BLaER1 treated with 17β-estradiol and CSF1 and Interleukin-3, amounts not matched to agents 10 nM and 100 nM (cell line): ENCODE measurements at regions not wholly inside any gene's neighbourhood (a gene's known extent, or its start where the extent isn't known, plus 50 kb on each side); places are given as distances from the start of the nearest gene placed in this dataset.

ENCODE experiments used
- H3K27ac ChIP-seq, 11 experiments: shearing (Covaris generic); formaldehyde crosslinking; 2 replicates each; pipeline ENCODE4 v1.8.1; 2022
- H3K27me3 ChIP-seq, 11 experiments: shearing (Covaris generic); formaldehyde crosslinking; 2 replicates each; pipeline ENCODE4 v1.8.1; 2022
- H3K36me3 ChIP-seq, 11 experiments: shearing (Covaris generic); formaldehyde crosslinking; 2 replicates each; pipeline ENCODE4 v1.8.1; 2022
- H3K4me1 ChIP-seq, 10 experiments: shearing (Covaris generic); formaldehyde crosslinking; 2 replicates each; pipeline ENCODE4 v1.8.1; 2022
- H3K4me2 ChIP-seq, 11 experiments: shearing (Covaris generic); formaldehyde crosslinking; 2 replicates each; pipeline ENCODE4 v1.8.1; 2022
- H3K4me3 ChIP-seq, 10 experiments: shearing (Covaris generic); formaldehyde crosslinking; 2 replicates each; pipeline ENCODE4 v1.8.1; 2022
- H3K9ac ChIP-seq, 11 experiments: shearing (Covaris generic); formaldehyde crosslinking; 2 replicates each; pipeline ENCODE4 v1.8.1; 2022
- H3K9me3 ChIP-seq, 11 experiments: shearing (Covaris generic); formaldehyde crosslinking; replicated peaks in 1 of 11; 2 replicates each; pipeline ENCODE4 v1.8.1; 2022
- H4K20me1 ChIP-seq, 11 experiments: shearing (Covaris generic); formaldehyde crosslinking; 2 replicates each; pipeline ENCODE4 v1.8.1; 2022
- Cebpa-rat ChIP-seq, 11 experiments: shearing (Covaris generic); IDR thresholded peaks; 2 replicates each; pipeline ENCODE4 v1.8.1; 2022

- Histone ChIP-seq H3K9me3 (peaks cover 0 to 31% (median 16%) of the 10 kb centered on the region in 11 experiments; a peak in 16 of 22 replicates), H3K27ac (no peak overlapping the region), H3K4me1 (peaks cover 42 to 50% (median 47%) of the 10 kb centered on the region in 10 experiments), H3K4me2 (peak overlapping the region in 6 of 11 experiments; percentile 43 to 53 (median 50); a peak in 6 of 22 replicates), H3K36me3 (peaks cover 0 to 4% (median 0%) of the 10 kb centered on the region in 11 experiments; a peak in 1 of 22 replicates), H3K4me3 (no peak overlapping the region), H3K9ac (no peak overlapping the region), H4K20me1 (no peaks in the 10 kb centered on the region), H3K27me3 (no peaks in the 10 kb centered on the region)
- no peak for TF ChIP-seq Cebpa-rat (IDR thresholded peaks at IDR 0.05)
Measured at GRCh38 chr2:45127891-45128290, 118.6 kb upstream of the SIX2 start.

- Histone ChIP-seq H3K9me3 (peaks cover 0 to 31% (median 16%) of the 10 kb centered on the region in 11 experiments; a peak in 16 of 22 replicates), H3K4me1 (peaks cover 36 to 44% (median 41%) of the 10 kb centered on the region in 10 experiments), H3K4me2 (no peak overlapping the region), H3K4me3 (no peak overlapping the region), H3K27me3 (no peaks in the 10 kb centered on the region), H3K9ac (no peak overlapping the region), H4K20me1 (no peaks in the 10 kb centered on the region), H3K27ac (no peak overlapping the region), H3K36me3 (peaks cover 0 to 4% (median 0%) of the 10 kb centered on the region in 11 experiments; a peak in 1 of 22 replicates)
- no peak for TF ChIP-seq Cebpa-rat (IDR thresholded peaks at IDR 0.05)
Measured at GRCh38 chr2:45127321-45127720, 118.1 kb upstream of the SIX2 start.

GRCh38 chr2:45125232-45125631 lies 116.0 kb upstream of the SIX2 start:
- H3K27me3 ChIP-seq = no peaks in the 10 kb centered on the region

GRCh38 chr2:45124456-45124855 lies 115.2 kb upstream of the SIX2 start:
- Histone ChIP-seq H3K27ac (no peak overlapping the region), H3K4me2 (no peak overlapping the region), H3K9ac (no peak overlapping the region), H3K27me3 (no peaks in the 10 kb centered on the region), H3K4me1 (peaks cover 10 to 15% (median 13%) of the 10 kb centered on the region in 10 experiments), H3K36me3 (no peaks in the 10 kb centered on the region; a peak in 1 of 22 replicates), H3K4me3 (no peak overlapping the region), H4K20me1 (no peaks in the 10 kb centered on the region), H3K9me3 (peaks cover 0 to 22% (median 1%) of the 10 kb centered on the region in 11 experiments; a peak in 8 of 22 replicates)
- TF ChIP-seq Cebpa-rat (IDR thresholded peaks at IDR 0.05) = no peak

More at GRCh38 chr2:45125232-45125631, 116.0 kb upstream of the SIX2 start:
- Histone ChIP-seq H3K4me2 (no peak overlapping the region), H4K20me1 (no peaks in the 10 kb centered on the region), H3K36me3 (peaks cover 0 to 4% (median 0%) of the 10 kb centered on the region in 11 experiments; a peak in 1 of 22 replicates), H3K9ac (no peak overlapping the region), H3K27ac (no peak overlapping the region), H3K4me1 (peaks cover 15 to 23% (median 20%) of the 10 kb centered on the region in 10 experiments), H3K9me3 (peaks cover 0 to 22% (median 8%) of the 10 kb centered on the region in 11 experiments; a peak in 11 of 22 replicates), H3K4me3 (no peak overlapping the region)
- no peak for TF ChIP-seq Cebpa-rat (IDR thresholded peaks at IDR 0.05)

- H3K4me2 ChIP-seq = no peak overlapping the region
- H3K9me3 ChIP-seq = peaks cover 0 to 21% (median 0%) of the 10 kb centered on the region in 11 experiments; a peak in 4 of 22 replicates
- no peak overlapping the region for H3K27ac ChIP-seq
- H3K4me3 ChIP-seq = no peak overlapping the region
- TF ChIP-seq Cebpa-rat (IDR thresholded peaks at IDR 0.05) = no peak
- no peaks in the 10 kb centered on the region for H3K27me3 ChIP-seq
- H3K36me3 ChIP-seq = no peaks in the 10 kb centered on the region
- no peak overlapping the region for H3K9ac ChIP-seq
- peaks cover 4 to 7% (median 6%) of the 10 kb centered on the region in 10 experiments for H3K4me1 ChIP-seq
- no peaks in the 10 kb centered on the region for H4K20me1 ChIP-seq
Measured at GRCh38 chr2:45123521-45124191, 114.4 kb upstream of the SIX2 start.

- H3K27ac ChIP-seq = no peak overlapping the region
- H4K20me1 ChIP-seq = no peaks in the 10 kb centered on the region
- H3K36me3 ChIP-seq = no peaks in the 10 kb centered on the region
- H3K27me3 ChIP-seq = no peaks in the 10 kb centered on the region
- H3K4me3 ChIP-seq = no peak overlapping the region
- H3K9ac ChIP-seq = no peak overlapping the region
- TF ChIP-seq Cebpa-rat (IDR thresholded peaks at IDR 0.05) = no peak
- H3K4me1 ChIP-seq = peaks cover 0 to 2% (median under 1%) of the 10 kb centered on the region in 10 experiments; a peak in 5 of 20 replicates
- H3K9me3 ChIP-seq = peaks cover 0 to 19% (median 0%) of the 10 kb centered on the region in 11 experiments; a peak in 4 of 22 replicates
- no peak overlapping the region for H3K4me2 ChIP-seq
Measured at GRCh38 chr2:45123065-45123464, 113.8 kb upstream of the SIX2 start.

GRCh38 chr2:45121236-45121927 lies 112.1 kb upstream of the SIX2 start:
- H3K4me3 ChIP-seq = no peak overlapping the region
- no peak overlapping the region for H3K9ac ChIP-seq
- H3K4me1 ChIP-seq = no peaks in the 10 kb centered on the region
- H3K27me3 ChIP-seq = no peaks in the 10 kb centered on the region
- no peaks in the 10 kb centered on the region for H4K20me1 ChIP-seq
- no peak overlapping the region for H3K4me2 ChIP-seq
- no peaks in the 10 kb centered on the region for H3K36me3 ChIP-seq
- peaks cover 0 to 10% (median 0%) of the 10 kb centered on the region in 11 experiments; a peak in 3 of 22 replicates for H3K9me3 ChIP-seq
- TF ChIP-seq Cebpa-rat (IDR thresholded peaks at IDR 0.05) = no peak
- no peak overlapping the region for H3K27ac ChIP-seq

- H3K27me3 ChIP-seq = no peaks in the 10 kb centered on the region
- H4K20me1 ChIP-seq = no peaks in the 10 kb centered on the region
- H3K36me3 ChIP-seq = no peaks in the 10 kb centered on the region
- H3K9ac ChIP-seq = no peak overlapping the region
- H3K4me2 ChIP-seq = no peak overlapping the region
- no peak overlapping the region for H3K4me3 ChIP-seq
- no peak overlapping the region for H3K27ac ChIP-seq
- peaks cover 0 to 15% (median 0%) of the 10 kb centered on the region in 11 experiments; a peak in 8 of 22 replicates for H3K9me3 ChIP-seq
- no peak for TF ChIP-seq Cebpa-rat (IDR thresholded peaks at IDR 0.05)
- no peaks in the 10 kb centered on the region for H3K4me1 ChIP-seq
Measured at GRCh38 chr2:45120546-45120945, 111.3 kb upstream of the SIX2 start.

- Histone ChIP-seq H4K20me1 (no peaks in the 10 kb centered on the region), H3K27me3 (no peaks in the 10 kb centered on the region)
Measured at GRCh38 chr2:45119855-45120254, 110.6 kb upstream of the SIX2 start.

More at GRCh38 chr2:45119855-45120254, 110.6 kb upstream of the SIX2 start:
- TF ChIP-seq Cebpa-rat (IDR thresholded peaks at IDR 0.05) = no peak
- Histone ChIP-seq H3K4me3 (no peak overlapping the region), H3K9me3 (peaks cover 0 to 15% (median 0%) of the 10 kb centered on the region in 11 experiments; a peak in 8 of 22 replicates), H3K4me2 (0 out of 22 replicates have a peak overlapping the region, but pooled peaks of 1 of the 11 experiments have one; percentile 2), H3K27ac (no peak overlapping the region), H3K9ac (no peak overlapping the region), H3K4me1 (no peaks in the 10 kb centered on the region), H3K36me3 (no peaks in the 10 kb centered on the region)
